ENCODE measurements at regions not wholly inside any gene's neighbourhood (a gene's known extent, or its start where the extent isn't known, plus 50 kb on each side); places are given as distances from the start of the nearest gene placed in this dataset.
A peak's percentile ranks its signal among the peaks of the same experiment; 100 is the strongest.
"Not testable (repeated sequence)": the region's sequence is repeated elsewhere in the genome, so short reads cannot be mapped to it uniquely, and the experiment has no call there.

- intact Hi-C loops (cut with DNase I, micrococcal nuclease); DNase-seq; ATAC-seq: not testable (repeated sequence)
Measured at GRCh38 chr9:38952715-38953341, 232.9 kb upstream of the FAM240B start.

DNA sequence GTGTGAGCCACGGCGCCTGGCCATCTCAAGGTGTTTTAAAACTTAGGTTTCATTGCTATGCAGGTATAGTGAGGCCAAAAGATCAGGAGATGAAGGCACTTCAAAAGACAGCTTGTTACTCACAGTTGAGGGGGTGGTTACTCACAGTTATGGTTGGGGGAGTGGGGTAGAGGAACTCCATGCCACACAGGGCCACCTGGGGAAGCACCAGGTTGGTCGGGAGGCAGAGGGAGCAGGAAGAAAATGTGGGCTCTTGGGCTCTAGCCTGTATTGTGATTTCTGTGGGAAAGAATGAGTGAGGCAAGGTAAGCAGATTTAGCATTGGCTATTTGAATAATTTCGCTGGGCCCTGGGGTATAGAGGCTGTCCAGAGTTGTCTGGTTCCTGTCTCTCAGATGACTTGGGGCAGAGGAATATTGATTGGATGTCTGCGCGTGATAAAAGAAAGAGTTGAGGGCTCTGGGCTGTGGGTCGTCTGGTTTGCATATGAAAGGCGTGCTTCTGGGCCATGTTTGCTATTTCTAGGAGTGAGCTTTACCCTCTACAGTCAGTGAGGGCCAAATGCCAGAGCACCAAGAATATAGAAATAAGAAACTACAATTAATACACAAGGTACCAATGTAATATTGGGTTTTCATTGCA, 226.1 kb upstream of the FAM240B start:
- intact Hi-C loops (cut with DNase I, micrococcal nuclease); DNase-seq; ATAC-seq: not testable (repeated sequence)

DNA sequence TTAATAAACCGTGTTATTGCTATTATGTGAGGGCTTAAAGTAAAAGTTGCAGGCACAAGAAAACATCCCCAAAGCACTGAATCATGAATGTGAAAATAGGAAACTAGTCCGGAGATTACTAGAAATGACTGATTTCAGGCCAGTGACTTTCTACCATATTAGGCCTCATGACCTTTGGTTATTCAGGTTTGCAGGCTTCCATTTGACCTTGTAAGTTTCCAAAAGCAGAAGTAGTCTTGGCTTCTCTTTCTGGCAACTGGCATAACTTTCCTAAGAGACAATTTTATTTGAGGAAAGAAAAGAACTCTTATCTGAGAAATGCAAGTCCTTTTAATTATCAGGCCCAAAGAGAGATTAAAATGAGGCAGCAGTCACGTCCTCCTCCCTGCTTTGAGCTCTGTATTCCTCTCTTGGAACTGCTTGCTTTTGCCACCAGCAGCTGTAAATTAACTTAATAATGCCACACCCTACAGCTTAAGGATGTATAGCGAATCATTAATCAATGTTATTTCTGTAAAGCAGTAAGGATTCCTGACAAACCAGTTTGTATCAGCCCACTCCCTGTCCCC, 225.0 kb upstream of the FAM240B start:
- ATAC-seq; intact Hi-C loops (cut with DNase I, micrococcal nuclease); DNase-seq: not testable (repeated sequence)

DNA sequence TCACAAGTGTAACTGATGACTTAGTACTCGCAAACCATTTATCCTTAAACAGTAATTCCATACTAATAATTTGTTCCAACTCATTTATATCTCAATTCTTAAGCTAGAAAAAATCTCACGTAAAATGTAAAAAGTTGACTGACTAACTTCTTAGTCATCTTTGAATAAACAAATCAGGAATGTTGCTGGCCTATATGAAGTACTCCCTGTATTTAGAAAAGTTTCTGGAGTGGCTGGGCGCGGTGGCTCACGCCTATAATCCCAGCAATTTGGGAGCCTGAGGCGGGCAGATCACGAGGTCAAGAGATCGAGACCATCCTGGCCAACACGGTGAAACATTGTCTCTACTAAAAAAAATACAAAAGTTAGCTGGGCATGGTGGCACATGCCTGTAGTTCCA, 220.6 kb upstream of the FAM240B start:
- ATAC-seq; DNase-seq; intact Hi-C loops (cut with DNase I, micrococcal nuclease): not testable (repeated sequence)

DNA sequence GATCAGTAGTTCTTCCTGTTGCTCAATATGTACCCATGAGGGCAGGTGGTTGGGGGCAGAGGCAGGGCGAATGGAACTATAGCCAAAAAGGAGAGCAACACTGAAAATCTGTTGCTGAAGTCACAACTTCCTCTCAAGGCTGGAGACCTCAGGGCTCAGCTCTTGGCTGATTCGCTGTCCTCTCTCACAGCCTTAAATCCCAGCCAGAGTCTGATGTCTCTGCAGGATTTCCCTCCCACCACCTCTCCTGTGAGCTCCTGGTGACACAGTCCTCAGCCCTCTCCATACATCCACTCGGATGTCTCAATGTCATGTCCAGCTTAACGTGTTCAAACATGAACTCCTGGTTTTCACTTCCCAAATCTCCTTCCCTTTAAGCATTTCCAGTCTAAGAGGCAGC, 218.7 kb upstream of the FAM240B start:
- DNase-seq; ATAC-seq; intact Hi-C loops (cut with DNase I, micrococcal nuclease): not testable (repeated sequence)

- DNase-seq; intact Hi-C loops (cut with DNase I, micrococcal nuclease); ATAC-seq: not testable (repeated sequence)
Measured at GRCh38 chr9:38927970-38928369, 208.0 kb upstream of the FAM240B start.

DNA sequence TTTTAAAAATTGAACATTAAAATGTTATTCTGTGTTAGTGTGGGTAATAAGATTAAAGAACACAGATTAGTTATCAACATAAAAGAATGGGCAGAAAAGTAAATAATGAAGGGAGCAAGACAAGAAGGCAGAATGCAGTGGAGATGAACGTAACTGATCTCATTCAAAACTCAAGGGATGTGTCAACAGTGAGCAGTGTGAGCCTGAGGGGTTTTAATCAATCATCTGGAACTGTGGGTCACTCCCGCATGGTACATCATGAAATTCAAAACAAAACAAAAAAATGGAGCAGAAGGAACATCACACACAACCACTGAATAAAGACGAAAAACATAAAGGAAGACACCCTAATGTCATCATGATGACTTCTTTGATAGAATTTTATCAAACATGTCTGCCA, 206.6 kb upstream of the FAM240B start:
- DNase-seq; ATAC-seq; intact Hi-C loops (cut with DNase I, micrococcal nuclease): not testable (repeated sequence)

DNA sequence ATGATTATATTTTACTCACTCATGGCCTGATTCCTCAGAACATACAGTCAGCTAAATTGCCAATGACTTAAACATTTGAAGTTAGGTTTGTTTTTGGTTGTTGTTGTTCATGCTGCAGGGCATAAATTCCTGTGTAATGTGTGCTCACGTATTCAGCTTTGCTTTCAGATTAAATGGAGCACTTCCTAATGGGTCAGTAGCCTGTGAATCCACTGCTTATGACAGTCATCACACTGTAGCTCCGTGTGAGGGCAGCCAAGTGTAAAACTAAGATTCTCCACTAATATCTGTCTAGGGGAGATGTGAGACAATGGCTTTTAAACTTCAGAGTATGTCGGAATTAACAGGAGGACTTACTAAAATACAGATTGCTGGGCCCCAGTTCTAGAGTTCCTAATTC, 201.3 kb upstream of the FAM240B start:
- intact Hi-C loops (cut with DNase I, micrococcal nuclease); DNase-seq; ATAC-seq: not testable (repeated sequence)

DNA sequence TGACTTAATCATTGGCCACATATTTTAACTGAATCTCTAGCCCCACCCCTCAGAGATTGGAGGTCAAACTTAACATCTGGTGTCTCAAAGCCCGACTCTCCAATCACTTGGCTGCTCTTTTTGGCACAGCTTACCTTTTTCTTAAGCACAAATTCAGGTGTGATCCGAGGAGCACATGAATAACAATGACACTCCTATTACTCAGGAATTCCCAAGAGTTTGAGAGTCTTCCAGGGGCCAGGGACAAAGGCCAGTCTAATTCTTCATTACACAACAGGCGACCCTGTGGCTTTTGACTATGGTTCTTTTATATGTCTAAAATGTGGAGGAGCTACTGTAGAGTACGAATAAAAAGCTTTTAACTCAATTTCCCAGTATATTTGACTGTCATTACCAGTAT, 190.7 kb upstream of the FAM240B start:
- intact Hi-C loops (cut with DNase I, micrococcal nuclease); DNase-seq; ATAC-seq: not testable (repeated sequence)

DNA sequence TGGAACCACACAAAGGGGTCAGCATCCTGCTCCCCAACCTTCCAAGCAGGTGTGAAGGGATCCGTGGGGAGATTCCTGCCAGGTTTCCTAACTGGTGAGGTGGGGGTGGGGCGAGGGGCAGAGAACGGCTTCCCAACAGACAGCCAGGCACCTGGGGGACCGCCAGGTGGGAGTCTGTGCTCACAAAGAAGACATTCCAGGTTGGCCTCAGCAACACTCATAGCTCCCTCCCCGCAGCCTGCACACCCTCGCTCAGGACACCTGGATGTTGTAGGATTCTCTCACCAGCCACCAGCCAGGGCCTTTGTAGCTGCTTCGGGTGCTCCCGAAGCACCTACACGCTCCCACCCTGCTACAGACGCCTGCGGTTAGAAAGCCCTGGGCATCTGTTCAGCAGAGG, 184.8 kb upstream of the FAM240B start:
- ATAC-seq; intact Hi-C loops (cut with DNase I, micrococcal nuclease); DNase-seq: not testable (repeated sequence)

DNA sequence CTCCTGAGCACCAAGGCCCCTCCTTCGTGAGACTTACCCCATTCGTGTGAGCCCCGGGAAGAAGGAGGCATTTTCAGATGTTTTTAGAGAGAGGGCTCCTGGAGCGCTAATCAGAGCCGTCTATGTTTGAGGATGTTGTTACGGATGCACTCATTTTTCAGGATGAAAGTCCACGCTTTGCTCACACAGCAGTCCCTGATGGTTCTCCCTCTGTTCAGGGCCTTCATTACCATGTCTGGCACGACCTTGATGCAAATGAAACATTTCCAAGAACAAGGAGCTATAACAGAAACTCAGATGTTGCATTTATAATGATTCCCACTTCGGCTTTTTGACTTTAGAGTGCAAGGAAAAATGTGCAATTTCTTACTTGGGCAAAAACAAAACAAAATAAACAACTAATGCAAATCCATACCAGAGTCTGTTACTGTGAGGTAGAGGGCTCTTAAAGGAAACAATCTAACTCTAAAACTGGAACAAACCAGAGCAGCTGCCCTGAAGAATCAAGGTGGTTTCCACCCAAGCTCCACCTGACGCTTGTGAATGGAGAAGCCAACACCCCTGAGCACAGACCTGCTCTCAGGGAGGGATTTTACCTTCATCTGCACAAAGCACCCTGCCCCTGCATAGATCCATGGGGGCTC, 181.7 kb upstream of the FAM240B start:
- ATAC-seq; intact Hi-C loops (cut with DNase I, micrococcal nuclease); DNase-seq: not testable (repeated sequence)

GRCh38 chr9:38896404-38896803, 176.5 kb upstream of the FAM240B start:
- ATAC-seq; intact Hi-C loops (cut with DNase I, micrococcal nuclease); DNase-seq: not testable (repeated sequence)

- DNase-seq; intact Hi-C loops (cut with DNase I, micrococcal nuclease); ATAC-seq: not testable (repeated sequence)
Measured at GRCh38 chr9:38895227-38895626, 175.3 kb upstream of the FAM240B start.

DNA sequence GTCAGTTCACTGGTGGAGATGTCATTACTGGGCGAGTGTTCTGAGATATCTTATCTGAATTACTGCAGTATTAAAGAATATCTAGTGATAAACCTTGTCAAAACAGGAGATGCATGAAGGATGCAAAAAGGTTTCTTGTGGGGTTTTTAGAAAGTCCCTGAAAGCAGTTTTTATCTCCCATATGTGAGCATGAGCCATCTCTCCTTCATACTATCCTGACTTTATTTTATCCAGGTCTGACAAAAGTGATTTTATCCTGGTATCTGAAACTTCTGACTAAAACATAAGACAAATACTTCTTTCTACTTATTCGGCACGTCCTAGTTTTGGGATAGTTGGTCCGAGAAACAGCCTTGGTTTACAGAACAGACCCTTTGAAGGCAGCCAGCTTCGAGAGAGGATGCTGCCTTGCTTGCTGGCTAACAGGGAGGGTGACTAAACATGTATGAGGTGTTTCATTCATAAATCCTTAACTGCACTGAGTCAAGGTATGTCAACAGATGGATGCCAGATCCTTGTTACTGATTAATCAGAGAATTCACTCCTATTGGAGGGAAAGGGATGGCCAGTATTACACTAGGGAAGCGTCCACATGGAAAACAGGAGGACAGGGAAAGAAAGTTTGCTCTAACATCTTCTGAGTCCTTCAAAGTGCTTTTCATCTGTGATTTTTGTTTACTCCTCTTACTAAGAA, 172.8 kb upstream of the FAM240B start:
- ATAC-seq: peak; percentile 100
- peak in 1 of 2 donors; percentile 2 for DNase-seq
- intact Hi-C loops (cut with DNase I, micrococcal nuclease): not testable (repeated sequence)

GRCh38 chr9:38886076-38886475, 166.1 kb upstream of the FAM240B start:
- DNase-seq; intact Hi-C loops (cut with DNase I, micrococcal nuclease); ATAC-seq: not testable (repeated sequence)

GRCh38 chr9:38875616-38876015, 155.7 kb upstream of the FAM240B start:
- intact Hi-C loops (cut with DNase I, micrococcal nuclease); ATAC-seq; DNase-seq: not testable (repeated sequence)

- DNase-seq; intact Hi-C loops (cut with DNase I, micrococcal nuclease): not testable (repeated sequence)
- ATAC-seq: peak; percentile 97
Measured at GRCh38 chr9:38871282-38871940, 151.5 kb upstream of the FAM240B start.

- ATAC-seq; intact Hi-C loops (cut with DNase I, micrococcal nuclease); DNase-seq: not testable (repeated sequence)
Measured at GRCh38 chr9:38859827-38860226, 139.9 kb upstream of the FAM240B start.

Data from left colon (tissue), 2 donors.